Stimulated activated CD4-positive, alpha-beta T cell treated with anti-CD3 and anti-CD28 coated beads, Interleukin-15, amount 100 ng/mL, for 24 hours (primary cell): ENCODE measurements at regions not wholly inside any gene's neighbourhood (a gene's known extent, or its start where the extent isn't known, plus 50 kb on each side); places are given as distances from the start of the nearest gene placed in this dataset.

Experiments used
- DNase-seq: peaks from one replicate; pipeline ENCODE4 v3.0.0-alpha.2; 2020

DNA sequence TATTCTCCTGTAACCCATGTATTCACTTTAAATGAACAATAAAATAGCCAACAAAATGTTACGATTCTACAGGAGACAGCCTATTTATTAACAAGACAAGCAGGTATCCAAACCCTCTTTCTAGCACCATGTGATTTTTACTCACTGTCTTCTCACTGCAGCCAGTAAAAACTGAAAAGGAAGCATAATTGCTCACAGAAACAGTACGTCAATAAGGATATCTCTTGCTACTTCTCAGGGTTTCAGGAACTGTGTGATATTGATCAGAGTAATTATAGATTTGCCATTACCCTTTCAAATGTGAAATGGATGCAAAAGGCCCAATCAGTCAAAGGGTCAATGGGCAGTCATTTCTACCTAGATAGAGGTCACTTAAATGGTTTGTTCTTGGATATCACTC lies 1473.8 kb upstream of the DDX18 start:
- DNase-seq, result no peak

DNA sequence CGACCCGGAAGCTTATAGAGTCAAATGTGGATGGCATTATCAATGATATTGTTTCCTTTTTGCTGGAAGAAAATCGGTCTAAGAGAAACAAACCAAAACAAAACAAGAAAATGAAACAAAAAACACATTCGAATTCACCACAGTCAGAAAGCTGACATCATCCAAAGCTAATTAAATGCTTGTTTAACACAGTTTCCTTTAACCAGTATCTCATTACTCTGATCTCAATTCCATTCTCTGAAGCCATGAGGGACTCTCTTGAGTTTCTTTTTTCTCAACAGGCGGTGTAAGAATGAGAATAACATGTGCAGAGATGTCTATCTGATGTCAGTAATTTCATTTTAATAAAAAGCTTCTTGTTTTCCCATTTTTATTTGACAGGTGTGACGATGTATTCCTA lies 1448.3 kb upstream of the DDX18 start:
- no peak for DNase-seq

DNA sequence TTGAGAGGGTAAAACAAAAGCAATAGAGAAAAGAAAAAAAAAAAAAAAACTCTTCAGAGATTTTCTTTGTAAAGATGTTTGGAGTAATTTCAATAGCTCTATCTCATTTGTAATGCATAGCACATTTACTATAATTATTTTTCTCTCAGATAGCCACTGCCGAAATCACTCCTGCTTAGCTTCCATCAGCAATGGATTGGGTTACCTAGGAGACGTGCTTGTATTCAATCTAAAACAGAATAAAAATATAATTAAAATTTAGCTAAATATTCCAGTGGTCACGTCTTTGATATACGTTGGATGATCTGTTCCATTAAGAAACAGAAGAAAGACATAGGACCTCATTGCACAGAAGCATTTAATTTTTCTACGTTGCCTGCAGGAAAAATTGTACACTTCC lies 1435.7 kb upstream of the DDX18 start:
- DNase-seq, result no peak

DNA sequence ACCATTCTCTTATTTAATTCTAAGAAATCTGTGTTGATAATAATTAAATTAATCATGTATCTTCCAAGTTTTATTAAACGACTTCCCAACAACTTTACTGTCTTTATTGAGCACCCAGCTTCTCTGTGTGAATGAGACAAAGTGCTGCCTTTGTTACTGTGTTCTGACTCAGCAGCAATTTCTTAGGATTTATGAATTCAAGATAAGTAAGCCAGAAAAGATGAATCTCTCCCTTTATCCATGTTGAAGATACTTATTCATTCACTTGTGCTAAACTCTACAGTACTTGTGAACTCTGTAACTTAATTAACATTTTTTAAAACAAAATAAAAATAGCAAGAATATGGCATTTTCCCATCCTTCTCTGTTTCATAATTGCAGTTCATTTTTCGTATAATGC lies 1403.3 kb upstream of the DDX18 start:
- no peak for DNase-seq

DNA sequence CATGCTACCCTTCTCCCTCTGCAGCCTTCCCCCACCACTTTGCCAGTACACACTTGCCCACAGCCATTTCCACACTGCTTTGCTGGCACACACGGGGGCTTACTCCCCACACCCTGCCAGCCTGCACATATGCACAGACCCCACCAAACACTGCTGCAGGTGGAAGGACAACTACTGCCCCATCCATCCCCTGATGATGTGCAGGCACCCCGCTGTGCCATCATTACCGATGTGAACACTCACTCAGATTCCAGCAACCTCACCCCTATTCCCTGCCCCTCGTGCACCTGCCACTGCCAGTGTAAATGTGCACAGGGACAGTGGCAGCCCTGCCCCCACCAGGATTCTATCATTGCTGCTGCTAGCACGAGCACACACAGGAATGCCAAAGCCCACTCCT lies 1400.8 kb upstream of the DDX18 start:
- no peak for DNase-seq

DNA sequence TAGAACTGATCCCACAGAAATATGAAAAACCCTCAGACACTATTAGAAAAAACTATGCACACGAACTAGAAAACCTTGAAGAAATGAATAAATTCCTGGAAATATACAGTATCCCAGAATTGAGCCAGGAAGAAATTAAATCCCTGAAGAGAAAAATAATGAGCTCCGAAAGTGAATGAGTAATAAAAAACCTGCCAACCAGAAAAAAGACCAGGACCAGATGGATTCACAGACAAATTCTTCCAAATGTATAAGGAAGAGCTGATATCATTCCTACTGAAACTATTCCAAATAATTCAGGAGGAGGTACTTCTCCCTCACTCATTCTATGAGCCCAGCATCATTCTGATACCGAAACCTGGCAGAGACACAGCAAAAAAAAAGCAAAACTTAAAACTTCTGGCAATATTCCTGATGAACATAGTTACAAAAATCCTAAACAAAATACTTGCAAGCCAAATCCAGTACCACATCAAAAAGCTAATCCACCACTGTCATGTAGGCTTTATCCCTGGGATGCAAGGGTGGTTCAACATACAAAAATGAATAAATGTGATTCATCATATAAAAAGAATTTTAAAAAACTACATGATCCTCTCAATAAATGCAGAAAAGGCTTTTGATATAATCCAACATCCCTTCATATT lies 1397.6 kb upstream of the DDX18 start:
- DNase-seq, result no peak

DNA sequence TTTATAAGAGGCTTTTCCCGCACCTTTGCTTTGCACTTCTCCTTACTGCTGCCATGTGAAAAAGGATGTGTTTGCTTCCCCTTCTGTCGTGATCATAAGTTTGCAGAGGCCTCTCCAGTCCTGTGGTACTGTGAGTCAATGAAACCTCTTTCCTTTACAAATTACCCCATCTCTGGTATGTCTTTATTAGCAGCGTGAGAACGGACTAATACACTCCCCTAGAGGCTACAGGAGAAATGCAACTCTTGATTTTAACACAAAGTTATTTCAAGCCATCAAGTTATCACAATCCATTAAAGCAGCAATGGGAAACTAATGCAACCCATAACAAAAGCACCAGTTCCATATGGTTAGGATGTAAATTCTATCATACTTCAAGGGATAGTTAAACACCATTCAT lies 1378.8 kb upstream of the DDX18 start:
- no peak for DNase-seq

DNA sequence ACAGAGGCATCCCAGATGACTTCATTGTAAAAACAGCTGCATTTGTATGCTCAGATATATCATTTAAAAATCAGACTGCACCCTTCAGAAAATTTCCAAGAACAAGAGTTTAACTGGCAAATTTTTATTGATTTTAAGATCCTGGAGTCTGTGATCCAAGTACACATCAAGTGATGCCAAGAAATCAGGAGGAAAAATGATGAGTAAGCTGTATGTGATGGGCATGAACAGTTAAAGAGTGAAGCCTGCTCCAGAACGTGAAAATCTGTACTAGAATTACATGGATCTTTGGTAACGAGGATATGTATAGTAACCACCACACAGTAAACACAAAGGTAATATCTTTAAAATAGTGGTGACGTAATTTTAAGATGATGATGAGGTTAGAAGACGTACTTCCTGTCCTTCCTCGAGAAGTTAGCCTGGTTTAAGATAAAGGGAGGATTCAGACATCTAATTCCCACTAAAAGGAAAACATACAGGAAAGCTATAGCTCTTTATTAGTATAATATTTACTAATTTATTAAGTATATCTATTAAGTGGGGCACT lies 1374.3 kb upstream of the DDX18 start:
- no peak for DNase-seq

DNA sequence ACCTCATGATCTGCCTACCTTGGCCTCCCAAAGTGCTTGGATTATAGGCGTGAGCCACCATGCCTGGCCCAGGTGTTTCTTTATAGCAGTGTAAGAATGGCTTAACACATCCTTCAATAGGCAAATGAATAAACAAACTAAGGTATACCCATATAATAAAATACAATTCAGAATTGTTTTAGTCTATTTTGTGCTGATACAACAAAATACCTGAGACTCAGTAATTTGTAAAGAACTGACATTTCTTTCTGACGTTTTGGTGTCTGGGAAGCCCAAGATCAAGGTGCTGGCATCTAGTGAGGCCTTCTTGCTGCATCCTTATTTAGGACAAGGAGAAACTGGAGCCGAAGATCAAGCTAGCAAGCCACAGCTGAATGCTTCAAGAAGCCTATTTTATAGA lies 1372.1 kb upstream of the DDX18 start:
- no peak for DNase-seq

DNA sequence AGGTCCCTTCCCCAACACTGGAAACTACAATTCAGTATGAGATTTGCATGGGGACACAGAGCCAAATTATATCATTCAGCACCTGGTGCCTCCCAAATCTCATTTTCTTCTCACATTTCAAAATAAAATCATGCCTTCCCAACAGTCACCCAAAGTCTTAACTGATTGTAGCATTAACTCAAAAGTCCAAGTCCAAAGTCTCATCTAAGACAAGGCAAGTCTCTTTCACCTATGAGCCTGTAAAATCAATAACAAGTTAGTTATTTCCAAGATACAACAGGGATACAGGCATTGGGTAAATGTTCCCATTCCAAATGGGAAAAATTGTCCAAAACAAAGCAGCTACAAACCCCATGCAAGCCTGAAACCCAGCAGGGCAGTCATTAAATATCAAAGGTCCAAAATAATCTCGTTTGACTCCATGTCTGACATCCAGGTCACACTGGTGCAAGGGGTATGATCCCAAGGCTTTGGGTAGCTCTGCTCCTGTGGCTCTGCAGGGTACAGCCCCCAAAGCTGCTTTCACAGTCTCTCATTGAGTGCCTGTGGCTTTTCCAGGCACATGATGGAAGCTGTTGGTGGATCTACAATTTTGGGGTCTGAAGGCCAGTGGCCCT lies 1370.1 kb upstream of the DDX18 start:
- DNase-seq, result no peak

DNA sequence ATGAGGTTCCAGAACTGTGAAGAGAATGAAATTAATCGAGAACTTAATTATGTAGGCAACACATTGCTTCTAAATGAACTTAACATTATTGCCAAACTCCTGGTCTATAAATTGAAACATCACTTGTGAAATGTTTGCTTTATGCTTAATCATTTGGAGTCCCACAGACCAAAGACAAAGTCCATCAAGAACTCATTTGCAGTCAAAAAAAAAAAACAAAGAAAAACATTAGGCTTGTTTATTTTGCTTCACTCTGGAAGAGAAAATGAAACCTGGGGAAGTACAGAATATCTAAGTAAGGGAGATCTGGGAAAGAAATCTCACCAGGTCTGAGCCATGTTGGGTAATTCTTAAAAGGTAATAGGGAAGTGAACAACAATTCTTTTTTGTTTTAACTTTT lies 1363.5 kb upstream of the DDX18 start:
- DNase-seq, result no peak

DNA sequence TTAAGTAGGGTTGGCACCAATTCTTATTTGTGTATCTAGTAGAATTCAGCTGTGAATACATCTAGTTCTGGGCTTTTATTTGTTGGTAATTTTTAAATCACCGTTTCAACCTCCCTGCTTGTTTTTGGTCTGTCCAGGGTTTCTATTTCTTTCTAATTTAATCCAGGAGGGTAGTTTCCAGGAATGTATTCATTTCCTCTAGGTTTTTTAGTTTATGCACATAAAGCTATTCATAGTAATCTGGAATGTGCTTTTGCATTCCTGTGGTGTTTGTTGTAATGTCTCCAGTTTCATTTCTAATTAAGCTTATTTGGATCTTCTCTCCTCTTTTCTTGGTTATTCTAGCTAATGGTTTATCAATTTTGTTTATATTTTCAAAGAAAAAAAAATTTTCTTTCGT lies 1361.8 kb upstream of the DDX18 start:
- no peak for DNase-seq

DNA sequence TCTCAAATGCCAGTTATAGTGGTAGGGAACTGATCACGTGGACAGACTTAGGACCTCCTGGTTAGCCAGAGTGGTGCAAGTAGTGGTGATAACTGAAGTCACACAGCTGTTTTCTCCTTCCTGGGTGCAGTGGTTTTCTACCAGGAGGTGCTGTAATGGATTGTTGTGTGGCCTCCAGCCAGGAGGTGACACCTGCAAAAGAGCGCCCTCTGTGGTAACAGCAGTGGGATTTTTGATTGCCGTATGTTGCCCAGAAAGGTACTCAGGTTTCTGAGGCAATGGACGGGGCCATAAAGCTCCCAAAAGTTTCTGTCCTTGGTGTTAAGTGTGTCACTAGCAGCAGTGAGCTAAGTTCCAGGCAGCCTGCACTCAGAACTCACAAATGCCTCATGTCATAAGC lies 1358.1 kb upstream of the DDX18 start:
- DNase-seq, result no peak

DNA sequence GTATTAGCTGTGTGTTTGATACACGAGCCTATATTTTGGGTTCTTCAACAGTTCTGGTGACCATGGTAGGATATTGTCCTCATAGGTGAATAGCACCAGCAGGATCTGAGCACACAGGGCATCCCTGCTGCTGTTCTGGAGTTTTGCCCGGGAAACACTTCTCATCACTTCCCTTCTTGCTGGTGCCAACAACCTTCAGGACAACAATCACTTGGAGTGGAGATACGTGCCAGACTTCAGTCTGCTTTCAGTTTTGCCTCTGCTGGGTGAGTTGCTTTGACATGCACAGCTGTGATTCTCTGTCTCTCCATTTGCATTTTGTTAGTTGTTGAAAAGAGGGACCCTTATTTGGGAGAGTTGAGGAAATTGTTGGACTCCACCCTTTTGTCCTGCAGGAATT lies 1347.2 kb upstream of the DDX18 start:
- DNase-seq, result no peak

DNA sequence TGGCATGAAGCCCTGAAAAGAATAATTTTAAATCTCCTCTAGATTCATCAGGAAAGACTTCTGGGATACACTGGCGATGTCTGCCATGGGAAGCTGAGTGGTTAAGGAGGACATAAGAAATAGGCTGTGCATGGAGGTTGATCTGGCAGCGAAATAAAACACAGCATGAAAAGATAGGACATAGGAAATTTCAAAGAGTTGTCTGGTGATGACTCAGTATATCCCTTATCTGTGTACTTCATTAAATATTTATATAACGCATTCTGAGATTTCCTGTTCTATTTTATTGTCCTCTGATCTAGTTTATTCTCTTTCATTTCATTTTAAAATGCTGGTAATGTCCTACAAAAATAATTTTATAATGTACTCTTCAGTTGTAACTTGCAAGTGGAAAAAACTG lies 1337.3 kb upstream of the DDX18 start:
- no peak for DNase-seq

DNA sequence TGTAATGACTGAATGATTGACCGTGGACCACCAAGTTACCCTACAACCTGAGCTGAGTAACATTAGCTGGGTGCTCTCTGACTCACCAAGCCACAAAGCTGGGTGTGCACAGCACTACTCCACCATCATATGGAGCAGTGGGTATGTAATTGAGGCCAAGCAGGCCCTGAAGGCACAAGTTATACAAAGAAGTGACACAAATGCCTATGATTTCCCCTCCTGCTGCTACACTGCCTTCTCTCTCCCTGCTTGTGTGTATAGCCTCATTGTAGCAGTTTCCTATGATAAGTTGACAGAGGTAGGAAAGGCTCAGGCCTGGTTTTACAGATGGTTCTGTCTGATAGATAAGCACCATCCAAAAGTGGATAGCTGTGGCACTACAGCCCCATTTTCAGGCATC lies 1327.2 kb upstream of the DDX18 start:
- DNase-seq, result no peak

DNA sequence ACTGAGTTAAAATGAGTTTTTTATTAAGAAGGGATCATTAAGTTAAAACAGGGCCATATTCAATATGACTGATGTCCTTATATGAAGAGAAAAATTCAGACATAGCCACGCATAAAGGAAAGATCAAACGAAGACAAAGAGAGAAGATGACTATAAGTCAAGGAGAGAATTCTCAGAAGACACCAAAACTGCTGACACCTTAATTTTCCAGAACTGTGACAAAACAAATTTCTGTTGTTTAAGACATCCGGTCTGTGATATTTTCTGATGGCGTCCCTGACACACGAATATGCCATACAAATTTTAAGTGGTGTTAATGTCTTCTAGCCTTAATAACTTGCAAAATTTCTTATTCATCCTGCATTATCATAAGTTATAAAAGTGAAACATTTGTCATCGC lies 1325.2 kb upstream of the DDX18 start:
- no peak for DNase-seq

DNA sequence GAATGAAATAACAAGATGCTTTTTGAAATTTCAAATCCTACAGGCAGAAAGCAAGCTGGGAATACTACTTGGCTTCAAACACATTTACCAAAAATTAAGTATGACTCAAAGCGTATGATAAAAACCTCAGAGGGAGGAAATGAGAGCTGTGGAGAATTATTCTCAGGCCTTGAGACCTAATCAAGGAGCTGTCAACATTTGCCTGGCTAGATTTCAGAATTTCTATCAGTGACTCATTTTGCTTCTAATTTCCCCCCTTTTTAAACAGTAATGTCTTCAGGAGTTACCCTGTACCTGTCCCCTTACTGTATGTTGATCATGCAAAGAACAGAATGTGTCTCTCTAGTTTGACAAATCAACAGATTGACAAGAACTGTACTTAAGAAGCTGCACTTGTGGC lies 1324.5 kb upstream of the DDX18 start:
- DNase-seq, result no peak

DNA sequence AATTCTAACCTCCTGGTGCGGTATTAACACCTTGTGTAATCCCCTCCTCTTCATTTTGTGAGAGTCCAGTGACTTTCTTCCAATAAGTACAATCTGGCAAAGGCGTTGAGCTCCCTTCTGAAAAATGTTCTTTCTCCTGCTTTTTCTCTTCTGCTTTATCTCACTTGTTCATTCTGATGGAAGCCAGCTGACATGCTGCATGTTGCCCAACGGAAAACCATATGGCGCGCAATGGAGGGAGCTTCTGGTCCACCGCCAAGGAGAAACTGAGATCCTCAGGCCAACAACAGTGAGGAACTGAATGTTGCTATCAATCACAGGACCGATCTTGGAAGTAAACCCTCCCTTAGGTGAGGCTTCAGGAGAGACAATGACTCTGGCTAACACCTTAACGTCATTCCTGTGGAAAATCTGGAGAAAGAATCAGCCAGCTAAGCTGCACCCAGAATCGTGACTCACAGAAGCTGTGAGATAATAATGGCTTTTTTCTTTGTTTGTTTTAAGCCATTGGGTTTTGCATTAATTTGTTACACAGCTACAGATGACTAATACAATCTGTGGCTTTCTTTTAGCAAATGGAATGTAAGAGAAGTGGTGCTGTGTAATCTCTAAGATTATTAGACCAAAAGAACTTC lies 1323.9 kb upstream of the DDX18 start:
- no peak for DNase-seq

DNA sequence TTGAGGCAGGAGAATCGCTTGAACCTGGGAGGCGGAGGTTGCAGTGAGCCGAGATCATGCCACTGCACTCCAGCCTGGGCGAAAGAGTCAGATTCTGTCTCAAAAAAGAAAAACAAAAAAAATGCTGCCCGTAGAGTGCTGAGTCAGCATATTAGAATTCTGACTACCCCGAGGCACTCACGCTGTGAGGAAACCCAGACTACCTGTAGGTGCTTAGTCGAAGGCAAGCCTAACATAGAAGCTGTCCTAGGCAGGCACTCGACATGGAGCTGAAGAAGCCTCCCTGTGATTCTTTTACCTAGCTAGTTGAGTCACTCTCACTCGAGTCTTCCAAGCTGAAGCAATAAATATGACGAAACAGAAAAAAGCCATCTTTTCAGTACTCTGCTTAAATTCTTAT lies 1323.2 kb upstream of the DDX18 start:
- no peak for DNase-seq

DNA sequence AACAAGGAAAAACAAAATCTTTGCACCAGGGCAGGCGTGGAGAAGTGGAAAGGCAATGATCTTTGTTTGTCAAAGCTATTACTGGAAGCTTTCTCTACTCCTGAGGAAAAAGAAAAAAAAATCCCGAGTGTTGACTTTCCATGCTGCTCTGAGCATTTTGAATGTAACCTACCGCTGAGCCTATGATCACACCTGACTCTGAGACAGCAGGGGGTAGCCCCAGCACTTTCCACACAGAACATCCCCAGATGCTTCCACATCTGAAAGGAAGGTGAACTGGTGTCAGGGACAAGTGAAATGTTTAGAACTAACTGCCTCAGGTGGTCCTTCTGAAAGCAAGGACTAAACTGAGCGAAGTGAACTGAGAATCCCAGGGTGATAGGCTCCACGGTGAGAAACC lies 1315.1 kb upstream of the DDX18 start:
- no peak for DNase-seq

DNA sequence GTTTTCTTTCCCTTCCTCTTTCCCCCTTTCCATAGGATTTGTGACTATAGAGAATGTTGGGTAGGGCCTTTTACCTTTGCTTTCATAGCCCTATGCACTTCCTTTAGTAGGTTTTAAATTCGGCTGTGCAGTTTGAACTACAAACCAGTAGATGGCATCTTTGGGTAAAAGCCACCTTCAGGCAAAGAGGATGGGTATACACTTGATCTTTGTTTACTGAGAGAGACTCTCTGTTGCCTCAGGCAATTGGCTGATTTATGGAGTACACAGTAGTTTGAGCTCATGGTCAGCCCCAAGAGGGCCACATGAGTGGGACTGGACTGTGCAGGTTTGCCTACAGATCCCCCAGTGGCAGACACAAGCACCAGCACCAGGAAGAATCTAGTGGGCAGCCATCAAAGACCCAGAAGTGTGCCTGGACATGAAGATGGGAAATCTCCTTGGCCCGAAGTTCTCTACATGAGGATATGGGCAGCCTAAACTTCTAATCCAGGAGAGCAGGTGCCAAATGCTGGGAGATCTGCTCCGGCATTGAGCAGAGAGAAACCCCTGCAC lies 1304.3 kb upstream of the DDX18 start:
- no peak for DNase-seq

DNA sequence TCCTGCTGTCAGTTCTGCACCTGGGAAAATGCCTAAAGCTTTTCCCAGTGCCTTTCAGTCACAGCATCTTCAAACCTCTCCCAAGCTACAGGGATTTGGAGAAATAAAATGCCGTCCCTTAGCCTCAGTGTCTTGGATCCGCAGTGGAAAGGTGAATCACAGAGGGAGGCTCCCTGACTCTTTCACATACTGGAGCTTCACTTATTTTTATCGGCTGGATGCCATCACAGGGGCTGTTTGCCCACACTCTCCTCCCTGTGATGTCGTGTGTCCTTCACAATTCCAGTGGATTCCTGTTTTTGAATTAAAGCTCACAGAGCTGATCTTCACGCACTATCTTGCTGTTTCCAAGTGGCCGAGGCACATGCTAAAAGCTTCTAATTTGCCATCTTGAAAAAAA lies 1303.1 kb upstream of the DDX18 start:
- DNase-seq, result no peak

DNA sequence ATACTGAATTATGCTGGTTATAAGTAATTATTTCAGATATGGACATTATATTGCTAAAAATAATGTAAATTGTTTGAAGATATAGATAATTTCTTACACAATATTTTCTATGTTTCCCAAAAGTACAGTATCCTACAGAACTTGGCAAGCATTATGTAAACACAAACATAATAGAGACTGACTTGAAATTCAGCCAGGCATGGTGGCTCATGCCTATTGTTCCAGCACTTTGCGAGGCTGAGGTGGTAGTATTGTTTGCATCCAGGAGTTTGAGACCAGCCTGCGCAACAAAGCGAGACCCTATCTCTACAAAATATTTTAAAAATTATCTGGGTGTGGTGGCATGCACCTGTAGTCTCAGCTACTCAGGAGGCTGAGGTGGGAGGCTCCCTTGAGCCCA lies 1300.5 kb upstream of the DDX18 start:
- DNase-seq, result no peak
